Loucy (cell line): ENCODE measurements at regions not wholly inside any gene's neighbourhood (a gene's known extent, or its start where the extent isn't known, plus 50 kb on each side); places are given as distances from the start of the nearest gene placed in this dataset.

ENCODE experiments used
- H2AFZ ChIP-seq: fragments of 200-600 bp; sonication (generic); 2 replicates; pipeline ENCODE4 v1.6.0; 2016; ENCODE audit warnings: antibody characterized with exemption, mild to moderate bottlenecking, low read length, moderate library complexity
- H3F3A ChIP-seq: fragments of 200-600 bp; 2 replicates; pipeline ENCODE4 v1.6.0; 2016; ENCODE audit warnings: antibody characterized with exemption, low read depth, mild to moderate bottlenecking
- H3K27me3 ChIP-seq: fragments of 200-600 bp; sonication (generic); 2 replicates; pipeline ENCODE4 v1.6.1; 2014; ENCODE audit warnings: low read length, mild to moderate bottlenecking; ENCODE audit not compliant: insufficient read depth, poor library complexity, severe bottlenecking
- H3K36me3 ChIP-seq: fragments of 200-600 bp; sonication (generic); 2 replicates; pipeline ENCODE4 v1.6.1; 2016; ENCODE audit warnings: low read length; ENCODE audit not compliant: insufficient read depth
- H3K4me1 ChIP-seq: fragments of 200-600 bp; sonication (generic); 2 replicates; pipeline ENCODE4 v1.5.1; 2014; ENCODE audit warnings: low read length, mild to moderate bottlenecking; ENCODE audit not compliant: insufficient read depth, poor library complexity, severe bottlenecking
- H3K4me2 ChIP-seq: fragments of 200-600 bp; sonication (generic); 2 replicates; pipeline ENCODE4 v1.6.0; 2014; ENCODE audit warnings: antibody characterized with exemption, low read length, low read depth, mild to moderate bottlenecking; ENCODE audit not compliant: poor library complexity, severe bottlenecking
- H3K4me3 ChIP-seq: fragments of 200-600 bp; sonication (generic); 2 replicates; pipeline ENCODE4 v1.5.1; 2014; ENCODE audit warnings: low read length, mild to moderate bottlenecking, mixed read lengths; ENCODE audit not compliant: poor library complexity, severe bottlenecking
- H3K79me2 ChIP-seq: fragments of 200-600 bp; sonication (generic); 2 replicates; pipeline ENCODE4 v1.6.1; 2014; ENCODE audit warnings: low read length; ENCODE audit not compliant: insufficient read depth
- H3K9ac ChIP-seq: fragments of 200-600 bp; sonication (generic); 2 replicates; pipeline ENCODE4 v1.6.0; 2014; ENCODE audit warnings: mild to moderate bottlenecking, low read depth, low read length, moderate library complexity; ENCODE audit not compliant: poor library complexity, severe bottlenecking
- H3K9me2 ChIP-seq: fragments of 200-600 bp; sonication (generic); replicated peaks from 2 replicates; pipeline ENCODE4 v1.6.1; 2016; ENCODE audit warnings: low read depth, low read length, mixed read lengths
- H3K9me3 ChIP-seq: fragments of 200-600 bp; sonication (generic); 2 replicates; pipeline ENCODE4 v1.6.1; 2014; ENCODE audit warnings: mild to moderate bottlenecking, antibody characterized with exemption, low read length, low read depth; ENCODE audit not compliant: insufficient read depth
- H4K20me1 ChIP-seq: fragments of 200-600 bp; sonication (generic); 2 replicates; pipeline ENCODE4 v1.6.0; 2014; ENCODE audit warnings: antibody characterized with exemption, low read length, mild to moderate bottlenecking; ENCODE audit not compliant: insufficient read depth, poor library complexity, severe bottlenecking
- CTCF ChIP-seq: fragments of 200-600 bp; sonication (generic); conservative IDR thresholded peaks from 2 replicates; pipeline ENCODE4 v1.5.1; 2014; ENCODE audit warnings: mild to moderate bottlenecking, antibody characterized with exemption, low read length
- EZH2phosphoT487 ChIP-seq: fragments of 200-600 bp; IDR thresholded peaks from 2 replicates; pipeline ENCODE4 v1.6.1; 2018; ENCODE audit warnings: antibody characterized with exemption, mild to moderate bottlenecking, moderate library complexity, borderline replicate concordance

DNA sequence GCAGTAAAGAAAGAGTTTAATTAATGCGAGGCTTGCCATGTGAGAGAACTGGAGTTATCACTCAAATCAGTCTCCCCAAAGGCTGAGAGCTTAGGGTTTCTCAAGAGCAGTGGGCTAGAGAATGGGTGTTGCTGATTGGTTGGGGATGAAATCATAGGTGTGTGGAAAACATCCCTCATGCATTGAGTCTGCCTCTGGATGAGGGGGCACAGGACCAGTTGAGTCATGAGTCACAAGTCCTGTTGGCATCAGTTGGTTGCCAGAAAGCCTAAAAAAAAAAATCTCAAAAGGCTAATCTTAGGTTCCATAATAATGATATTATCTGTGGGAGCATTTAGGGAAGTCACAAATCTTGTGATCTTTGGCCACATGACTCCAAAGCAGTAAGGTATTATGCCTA is 800.3 kb downstream of the TUSC7 start:
- H3K9ac ChIP-seq, result no peak overlapping the region
- no peaks in the 10 kb centered on the region for H3K27me3 ChIP-seq
- H3K4me3 ChIP-seq, result no peak overlapping the region
- no peaks in the 10 kb centered on the region for H4K20me1 ChIP-seq
- no peaks in the 10 kb centered on the region for H3K4me1 ChIP-seq
- H2AFZ ChIP-seq, result no peak overlapping the region
- no peaks in the 10 kb centered on the region for H3K36me3 ChIP-seq
- no peak for TF ChIP-seq EZH2phosphoT487
- H3K4me2 ChIP-seq, result no peak overlapping the region
- no peaks in the 10 kb centered on the region for H3F3A ChIP-seq
- no peaks in the 10 kb centered on the region for H3K9me2 ChIP-seq
- H3K79me2 ChIP-seq, result no peaks in the 10 kb centered on the region
- H3K9me3 ChIP-seq, result no peaks in the 10 kb centered on the region

DNA sequence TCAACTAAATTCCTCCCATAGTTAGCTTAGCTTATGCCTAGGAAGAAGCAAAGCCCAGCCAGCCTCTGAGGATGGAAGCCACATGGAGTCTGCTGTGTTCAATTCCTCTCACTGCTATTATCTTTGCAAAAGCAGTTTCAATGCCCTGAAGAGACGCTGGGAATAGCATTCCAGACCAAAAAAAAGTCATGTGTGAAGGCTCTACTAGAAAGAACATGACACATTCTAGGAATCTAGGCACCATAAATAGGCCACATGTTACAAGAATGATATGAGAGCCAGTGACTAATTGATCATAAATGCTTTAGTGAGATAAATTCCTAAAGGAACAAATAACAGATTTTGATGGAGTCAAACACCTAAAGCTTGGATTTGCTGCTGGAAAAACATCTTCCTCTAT is 800.8 kb downstream of the TUSC7 start:
- Histone ChIP-seq H3K9ac (no peak overlapping the region), H3K4me1 (no peaks in the 10 kb centered on the region), H3K4me2 (no peak overlapping the region), H2AFZ (no peak overlapping the region), H3K79me2 (no peaks in the 10 kb centered on the region), H3K27me3 (no peaks in the 10 kb centered on the region), H3K9me2 (no peaks in the 10 kb centered on the region), H4K20me1 (no peaks in the 10 kb centered on the region), H3K9me3 (no peaks in the 10 kb centered on the region), H3K36me3 (no peaks in the 10 kb centered on the region), H3F3A (no peaks in the 10 kb centered on the region), H3K4me3 (no peak overlapping the region)
- TF ChIP-seq EZH2phosphoT487, result no peak

GRCh38 chr3:117512975-117513374 is 803.4 kb downstream of the TUSC7 start:
- H3K4me1 ChIP-seq, result no peaks in the 10 kb centered on the region
- no peaks in the 10 kb centered on the region for H3K79me2 ChIP-seq
- H3K9me3 ChIP-seq, result no peaks in the 10 kb centered on the region
- no peaks in the 10 kb centered on the region for H3K9me2 ChIP-seq
- H2AFZ ChIP-seq, result no peak overlapping the region
- no peaks in the 10 kb centered on the region for H4K20me1 ChIP-seq
- no peak overlapping the region for H3K4me2 ChIP-seq
- no peaks in the 10 kb centered on the region for H3F3A ChIP-seq
- H3K27me3 ChIP-seq, result no peaks in the 10 kb centered on the region
- TF ChIP-seq EZH2phosphoT487, result no peak
- no peak for TF ChIP-seq CTCF
- no peaks in the 10 kb centered on the region for H3K36me3 ChIP-seq
- H3K9ac ChIP-seq, result no peak overlapping the region
- H3K4me3 ChIP-seq, result no peak overlapping the region

GRCh38 chr3:117515309-117515708 is 805.7 kb downstream of the TUSC7 start:
- H4K20me1 ChIP-seq, result no peaks in the 10 kb centered on the region
- no peaks in the 10 kb centered on the region for H3K36me3 ChIP-seq
- no peaks in the 10 kb centered on the region for H3K79me2 ChIP-seq
- H3K9me3 ChIP-seq, result no peaks in the 10 kb centered on the region
- TF ChIP-seq EZH2phosphoT487 (no peak), CTCF (no peak)
- no peaks in the 10 kb centered on the region for H3K27me3 ChIP-seq
- H3K9me2 ChIP-seq, result no peaks in the 10 kb centered on the region
- no peak overlapping the region for H3K4me2 ChIP-seq
- H3F3A ChIP-seq, result no peaks in the 10 kb centered on the region
- no peak overlapping the region for H3K4me3 ChIP-seq
- H2AFZ ChIP-seq, result no peak overlapping the region
- H3K9ac ChIP-seq, result no peak overlapping the region
- H3K4me1 ChIP-seq, result no peaks in the 10 kb centered on the region
